Neural progenitor cell (in vitro differentiated cells): ENCODE measurements at regions not wholly inside any gene's neighbourhood (a gene's known extent, or its start where the extent isn't known, plus 50 kb on each side); places are given as distances from the start of the nearest gene placed in this dataset.
A peak's percentile ranks its signal among the peaks of the same experiment; 100 is the strongest.

Source experiments
- DNase-seq: peaks from one replicate; pipeline ENCODE4 v3.0.0-alpha.2; 2016; ENCODE audit warnings: low spot score
- H2AFZ ChIP-seq: fragments of 200-600 bp; sonication (generic); replicated peaks from 2 replicates; pipeline ENCODE4 v1.6.1; 2016; ENCODE audit warnings: antibody characterized with exemption
- H3F3A ChIP-seq: fragments of 200-600 bp; sonication (generic); 2 replicates; pipeline ENCODE4 v1.6.1; 2016; ENCODE audit warnings: antibody characterized with exemption, low read depth
- H3K27ac ChIP-seq: fragments of 200-600 bp; sonication (generic); 2 replicates; pipeline ENCODE4 v1.5.1; 2016; ENCODE audit warnings: mild to moderate bottlenecking
- H3K27me3 ChIP-seq: fragments of 200-600 bp; sonication (generic); 2 replicates; pipeline ENCODE4 v1.6.1; 2016; ENCODE audit warnings: mild to moderate bottlenecking, moderate library complexity
- H3K36me3 ChIP-seq: fragments of 200-600 bp; sonication (generic); 2 replicates; pipeline ENCODE4 v1.5.1; 2016
- H3K4me1 ChIP-seq: fragments of 200-600 bp; sonication (generic); 2 replicates; pipeline ENCODE4 v1.6.1; 2016; ENCODE audit warnings: mixed run types
- H3K4me2 ChIP-seq: fragments of 200-600 bp; sonication (generic); 2 replicates; pipeline ENCODE4 v1.6.1; 2016
- H3K4me3 ChIP-seq: fragments of 200-600 bp; sonication (generic); 2 replicates; pipeline ENCODE4 v1.5.1; 2016
- H3K79me2 ChIP-seq: fragments of 200-600 bp; sonication (generic); 2 replicates; pipeline ENCODE4 v1.6.1; 2016; ENCODE audit warnings: low read depth
- H3K9ac ChIP-seq: fragments of 200-600 bp; sonication (generic); 2 replicates; pipeline ENCODE4 v1.6.1; 2016
- H3K9me3 ChIP-seq: fragments of 200-600 bp; sonication (generic); 2 replicates; pipeline ENCODE4 v1.5.1; 2016; ENCODE audit warnings: low read depth
- H4K20me1 ChIP-seq: fragments of 200-600 bp; sonication (generic); 2 replicates; pipeline ENCODE4 v1.6.1; 2016; ENCODE audit warnings: low read depth
- H3K27ac Mint-ChIP-seq: 3 replicates; pipeline ENCODE4 v1.8.0; 2021; ENCODE audit warnings: mixed read lengths
- H3K27me3 Mint-ChIP-seq: 2 replicates; pipeline ENCODE4 v1.8.0; 2022; ENCODE audit warnings: low read depth, mild to moderate bottlenecking, inconsistent platforms, moderate library complexity, mixed read lengths; ENCODE audit not compliant: insufficient read depth
- H3K36me3 Mint-ChIP-seq: 3 replicates; pipeline ENCODE4 v1.8.0; 2021; ENCODE audit warnings: mixed read lengths
- H3K4me1 Mint-ChIP-seq: 3 replicates; pipeline ENCODE4 v1.8.0; 2021; ENCODE audit warnings: mixed read lengths
- H3K4me3 Mint-ChIP-seq: 3 replicates; pipeline ENCODE4 v1.8.0; 2021; ENCODE audit warnings: mild to moderate bottlenecking, moderate library complexity, mixed read lengths
- H3K9me3 Mint-ChIP-seq: 3 replicates; pipeline ENCODE4 v1.8.0; 2020; ENCODE audit warnings: mixed read lengths
- EZH2 ChIP-seq: fragments of 200-600 bp; sonication (generic); IDR thresholded peaks from 2 replicates; pipeline ENCODE4 v1.6.1; 2017; ENCODE audit warnings: antibody characterized with exemption, mild to moderate bottlenecking, moderate library complexity
- EZH2phosphoT487 ChIP-seq: fragments of 200-600 bp; sonication (generic); IDR thresholded peaks from 2 replicates; pipeline ENCODE4 v1.6.1; 2017; ENCODE audit warnings: antibody characterized with exemption
- TF ChIP-seq, protein P1 (sequence below): fragments of 200-600 bp; sonication (generic); IDR thresholded peaks from 2 replicates; pipeline ENCODE4 v1.5.1; 2017; ENCODE audit warnings: antibody characterized with exemption, mild to moderate bottlenecking

DNA sequence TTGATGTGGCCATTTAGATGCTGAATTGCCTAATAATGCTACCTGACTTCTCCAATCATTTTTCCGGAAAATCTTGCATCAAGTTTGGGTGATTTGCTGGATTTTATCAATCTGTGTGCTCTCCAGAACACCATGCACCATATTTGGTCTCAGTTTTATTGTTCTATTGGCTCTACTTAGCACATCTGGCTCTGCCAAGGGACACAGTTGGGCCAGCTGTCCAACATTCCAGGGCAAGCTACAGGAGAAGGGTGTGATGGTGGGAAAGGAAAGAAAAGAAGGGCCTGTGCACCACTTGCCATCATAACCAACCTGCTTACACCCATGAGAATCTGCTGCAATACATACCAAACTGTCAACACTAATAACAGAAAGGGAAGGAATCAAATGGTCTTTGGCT, 90.2 kb upstream of the NFIA start:
- peaks cover 34% of the 10 kb centered on the region for H3K4me1 Mint-ChIP-seq
- TF ChIP-seq EZH2: no peak
- TF ChIP-seq EZH2phosphoT487: no peak
- TF ChIP-seq, protein P1, sequence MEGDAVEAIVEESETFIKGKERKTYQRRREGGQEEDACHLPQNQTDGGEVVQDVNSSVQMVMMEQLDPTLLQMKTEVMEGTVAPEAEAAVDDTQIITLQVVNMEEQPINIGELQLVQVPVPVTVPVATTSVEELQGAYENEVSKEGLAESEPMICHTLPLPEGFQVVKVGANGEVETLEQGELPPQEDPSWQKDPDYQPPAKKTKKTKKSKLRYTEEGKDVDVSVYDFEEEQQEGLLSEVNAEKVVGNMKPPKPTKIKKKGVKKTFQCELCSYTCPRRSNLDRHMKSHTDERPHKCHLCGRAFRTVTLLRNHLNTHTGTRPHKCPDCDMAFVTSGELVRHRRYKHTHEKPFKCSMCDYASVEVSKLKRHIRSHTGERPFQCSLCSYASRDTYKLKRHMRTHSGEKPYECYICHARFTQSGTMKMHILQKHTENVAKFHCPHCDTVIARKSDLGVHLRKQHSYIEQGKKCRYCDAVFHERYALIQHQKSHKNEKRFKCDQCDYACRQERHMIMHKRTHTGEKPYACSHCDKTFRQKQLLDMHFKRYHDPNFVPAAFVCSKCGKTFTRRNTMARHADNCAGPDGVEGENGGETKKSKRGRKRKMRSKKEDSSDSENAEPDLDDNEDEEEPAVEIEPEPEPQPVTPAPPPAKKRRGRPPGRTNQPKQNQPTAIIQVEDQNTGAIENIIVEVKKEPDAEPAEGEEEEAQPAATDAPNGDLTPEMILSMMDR: no peak
- H4K20me1 ChIP-seq: no peaks in the 10 kb centered on the region
- peaks cover 2% of the 10 kb centered on the region for H3K27me3 Mint-ChIP-seq
- no peaks in the 10 kb centered on the region for H3K36me3 Mint-ChIP-seq
- H3K36me3 ChIP-seq: no peaks in the 10 kb centered on the region
- H3K4me1 ChIP-seq: peaks cover 11% of the 10 kb centered on the region
- no peak overlapping the region for H3K4me2 ChIP-seq
- no peak for DNase-seq
- H3K27me3 ChIP-seq: no peaks in the 10 kb centered on the region
- no peak overlapping the region for H3K4me3 ChIP-seq
- H3K9ac ChIP-seq: no peak overlapping the region
- no peaks in the 10 kb centered on the region for H3F3A ChIP-seq
- no peaks in the 10 kb centered on the region for H3K9me3 ChIP-seq
- no peak overlapping the region for H2AFZ ChIP-seq
- H3K27ac Mint-ChIP-seq: peak overlapping the region; percentile 38
- no peaks in the 10 kb centered on the region for H3K79me2 ChIP-seq
- no peak overlapping the region for H3K27ac ChIP-seq
- no peaks in the 10 kb centered on the region for H3K9me3 Mint-ChIP-seq
- H3K4me3 Mint-ChIP-seq: no peak overlapping the region

GRCh38 chr1:60990714-60991090, 91.7 kb upstream of the NFIA start:
- Mint-ChIP-seq H3K36me3 (no peaks in the 10 kb centered on the region), H3K9me3 (no peaks in the 10 kb centered on the region), H3K4me3 (no peak overlapping the region), H3K27ac (peak overlapping the region; percentile 25), H3K4me1 (peaks cover 34% of the 10 kb centered on the region), H3K27me3 (peaks cover 2% of the 10 kb centered on the region)
- H3F3A ChIP-seq: no peaks in the 10 kb centered on the region
- H3K9me3 ChIP-seq: no peaks in the 10 kb centered on the region
- peaks cover 11% of the 10 kb centered on the region for H3K4me1 ChIP-seq
- H3K4me2 ChIP-seq: no peak overlapping the region
- H3K4me3 ChIP-seq: no peak overlapping the region
- H3K79me2 ChIP-seq: no peaks in the 10 kb centered on the region
- no peak overlapping the region for H2AFZ ChIP-seq
- no peaks in the 10 kb centered on the region for H3K27me3 ChIP-seq
- H3K36me3 ChIP-seq: no peaks in the 10 kb centered on the region
- H3K27ac ChIP-seq: no peak overlapping the region
- no peak for DNase-seq
- TF ChIP-seq, protein P1: no peak
- no peak for TF ChIP-seq EZH2
- H4K20me1 ChIP-seq: no peaks in the 10 kb centered on the region
- no peak overlapping the region for H3K9ac ChIP-seq

DNA sequence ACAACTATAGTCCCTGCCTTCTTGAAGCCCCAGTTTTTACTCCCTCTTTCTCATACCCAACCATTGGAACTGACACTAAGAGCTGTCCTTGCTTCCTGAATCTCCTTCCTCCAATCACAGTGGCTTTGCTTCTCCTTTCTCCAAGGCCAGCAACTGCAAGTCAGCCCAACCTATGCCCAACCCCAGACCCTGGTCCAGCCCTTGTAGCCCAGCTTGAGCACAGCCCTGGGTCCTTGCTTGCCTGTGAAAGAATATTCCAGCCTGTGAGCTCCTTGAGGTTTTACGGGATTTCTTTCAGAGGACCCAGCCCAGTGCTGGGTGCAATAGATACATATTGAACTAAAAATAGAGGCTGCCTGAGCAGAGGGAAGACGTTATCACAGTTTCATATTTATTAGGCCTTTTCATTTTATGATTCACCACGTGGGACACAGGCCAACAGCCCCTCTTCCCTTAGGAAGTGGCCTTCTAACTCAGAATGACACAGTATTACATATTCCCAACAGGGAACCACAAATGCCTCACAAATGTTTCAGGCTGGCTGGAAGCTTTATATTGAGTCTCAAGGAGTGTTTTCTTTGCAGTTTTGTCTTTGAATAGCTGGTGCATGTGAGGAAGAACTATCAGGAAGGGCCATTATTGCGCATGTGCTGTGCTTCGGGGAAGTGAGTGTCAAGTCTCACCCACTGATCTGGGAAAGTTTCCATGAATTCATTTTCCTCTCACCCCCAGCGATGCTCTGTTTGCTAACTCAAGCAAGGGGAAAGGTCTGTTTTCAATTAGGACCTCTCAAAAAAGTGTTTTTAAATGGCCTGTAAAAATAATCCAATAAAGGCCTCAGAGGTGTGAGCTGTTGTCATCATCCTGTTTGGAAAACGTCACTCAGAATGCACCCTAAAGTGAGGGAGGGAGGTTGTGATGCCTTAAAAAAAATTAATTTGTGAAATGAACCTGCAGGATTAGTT, 92.3 kb upstream of the NFIA start:
- Histone ChIP-seq H3K4me2 (no peak overlapping the region), H3K9ac (no peak overlapping the region)

More for the DNA sequence above, 92.3 kb upstream of the NFIA start:
- DNase-seq: no peak
- no peak overlapping the region for H3K27ac ChIP-seq
- H3K9me3 Mint-ChIP-seq: no peaks in the 10 kb centered on the region
- H2AFZ ChIP-seq: no peak overlapping the region
- H3K4me1 ChIP-seq: peaks cover 11% of the 10 kb centered on the region
- peaks cover 2% of the 10 kb centered on the region for H3K27me3 Mint-ChIP-seq
- H3K36me3 ChIP-seq: no peaks in the 10 kb centered on the region
- no peaks in the 10 kb centered on the region for H3F3A ChIP-seq
- no peaks in the 10 kb centered on the region for H3K79me2 ChIP-seq
- peak overlapping the region; percentile 77 for H3K27ac Mint-ChIP-seq
- H3K27me3 ChIP-seq: no peaks in the 10 kb centered on the region
- H4K20me1 ChIP-seq: no peaks in the 10 kb centered on the region
- H3K4me3 ChIP-seq: no peak overlapping the region
- no peak for TF ChIP-seq EZH2
- TF ChIP-seq, protein P1: no peak
- H3K4me1 Mint-ChIP-seq: peaks cover 34% of the 10 kb centered on the region
- H3K9me3 ChIP-seq: no peaks in the 10 kb centered on the region
- no peak overlapping the region for H3K4me3 Mint-ChIP-seq
- H3K36me3 Mint-ChIP-seq: no peaks in the 10 kb centered on the region
